CD4-positive, CD25-positive, alpha-beta regulatory T cell (primary cell): ENCODE measurements at regions not wholly inside any gene's neighbourhood (a gene's known extent, or its start where the extent isn't known, plus 50 kb on each side); places are given as distances from the start of the nearest gene placed in this dataset.

Source experiments
- ATAC-seq, 2 donors: fragments of 150-1000 bp; cut with Tn5 transposase; one replicate each; pipeline ENCODE4 v1.10.0; 2021; ENCODE audit warnings: low read depth in 2 of 2, moderate number of reproducible peaks in 2 of 2, moderate library complexity in 1 of 2
- DNase-seq, 3 donors: peaks; one replicate each; pipeline versions ENCODE4 v3.0.0 to v3.0.0-alpha.2; 2012 to 2022; ENCODE audit warnings: mixed read lengths in 1 of 3
- H3K27ac ChIP-seq: one replicate; pipeline ENCODE4 v1.7.0; 2013; ENCODE audit warnings: mild to moderate bottlenecking, low read length; ENCODE audit not compliant: insufficient read depth, poor library complexity, severe bottlenecking
- H3K27me3 ChIP-seq: one replicate; pipeline ENCODE4 v1.7.0; 2013; ENCODE audit warnings: low read length; ENCODE audit not compliant: control insufficient read depth, insufficient read depth
- H3K36me3 ChIP-seq: one replicate; pipeline ENCODE4 v1.7.0; 2013; ENCODE audit warnings: mild to moderate bottlenecking, low read length, moderate library complexity; ENCODE audit not compliant: control insufficient read depth, insufficient read depth
- H3K4me1 ChIP-seq: 2 replicates; pipeline ENCODE4 v1.7.0; 2013; ENCODE audit warnings: mild to moderate bottlenecking, low read length; ENCODE audit not compliant: insufficient read depth, control insufficient read depth, poor library complexity, severe bottlenecking
- H3K4me3 ChIP-seq: one replicate; pipeline ENCODE4 v1.7.0; 2013; ENCODE audit warnings: low read depth, mild to moderate bottlenecking, low read length, moderate library complexity
- H3K9me3 ChIP-seq, 2 experiments: 1 replicate in 1 of 2; 2 replicates in 1 of 2; pipeline ENCODE4 v1.7.0; 2013; ENCODE audit warnings: low read length in 2 of 2, mild to moderate bottlenecking in 1 of 2, moderate library complexity in 1 of 2; ENCODE audit not compliant: control insufficient read depth in 2 of 2
- H3K27ac Mint-ChIP-seq, 3 donors: one replicate each; pipeline ENCODE4 v1.8.0; 2020 to 2022; ENCODE audit warnings: mild to moderate bottlenecking in 3 of 3, mixed read lengths in 3 of 3, moderate library complexity in 2 of 3
- H3K27me3 Mint-ChIP-seq: one replicate; pipeline ENCODE4 v1.8.0; 2022; ENCODE audit warnings: mild to moderate bottlenecking, mixed read lengths
- H3K36me3 Mint-ChIP-seq: one replicate; pipeline ENCODE4 v1.8.0; 2020; ENCODE audit warnings: mixed read lengths
- H3K4me1 Mint-ChIP-seq, 4 donors: one replicate each; pipeline ENCODE4 v1.8.0; 2020 to 2022; ENCODE audit warnings: mixed read lengths in 4 of 4, mild to moderate bottlenecking in 1 of 4
- H3K4me3 Mint-ChIP-seq, 4 donors: one replicate each; pipeline ENCODE4 v1.8.0; 2020 to 2022; ENCODE audit warnings: mild to moderate bottlenecking in 4 of 4, mixed read lengths in 4 of 4, moderate library complexity in 3 of 4
- H3K9me3 Mint-ChIP-seq, 7 donors: one replicate each; pipeline ENCODE4 v1.8.0; 2020 to 2022; ENCODE audit warnings: mixed read lengths in 7 of 7, mild to moderate bottlenecking in 3 of 7, moderate library complexity in 2 of 7

GRCh38 chr20:41783423-41784208, 165.4 kb upstream of the CHD6 start:
- H3K27ac ChIP-seq = no peak overlapping the region
- no peaks in the 10 kb centered on the region for H3K36me3 Mint-ChIP-seq
- no peaks in the 10 kb centered on the region for H3K27me3 Mint-ChIP-seq
- H3K27me3 ChIP-seq = no peaks in the 10 kb centered on the region
- no peaks in the 10 kb centered on the region for H3K4me1 Mint-ChIP-seq
- H3K4me1 ChIP-seq = no peaks in the 10 kb centered on the region
- no peak overlapping the region for H3K4me3 Mint-ChIP-seq
- peaks cover 0 to 6% (median 3%) of the 10 kb centered on the region in 7 donors for H3K9me3 Mint-ChIP-seq
- H3K36me3 ChIP-seq = no peaks in the 10 kb centered on the region
- H3K27ac Mint-ChIP-seq = no peak overlapping the region
- H3K4me3 ChIP-seq = no peak overlapping the region
- no peak for DNase-seq
- no peak for ATAC-seq
- H3K9me3 ChIP-seq = no peaks in the 10 kb centered on the region

GRCh38 chr20:41782730-41783406, 164.7 kb upstream of the CHD6 start:
- Histone ChIP-seq H3K4me1 (no peaks in the 10 kb centered on the region), H3K9me3 (no peaks in the 10 kb centered on the region), H3K4me3 (no peak overlapping the region), H3K27ac (no peak overlapping the region), H3K36me3 (no peaks in the 10 kb centered on the region), H3K27me3 (no peaks in the 10 kb centered on the region)
- DNase-seq = no peak
- no peaks in the 10 kb centered on the region for H3K4me1 Mint-ChIP-seq
- ATAC-seq = no peak
- no peaks in the 10 kb centered on the region for H3K36me3 Mint-ChIP-seq
- H3K9me3 Mint-ChIP-seq = peaks cover 0 to 6% (median 3%) of the 10 kb centered on the region in 7 donors
- no peak overlapping the region for H3K4me3 Mint-ChIP-seq
- H3K27ac Mint-ChIP-seq = no peak overlapping the region
- H3K27me3 Mint-ChIP-seq = no peaks in the 10 kb centered on the region

- no peaks in the 10 kb centered on the region for H3K36me3 Mint-ChIP-seq
- Histone ChIP-seq H3K36me3 (no peaks in the 10 kb centered on the region), H3K4me1 (no peaks in the 10 kb centered on the region), H3K9me3 (no peaks in the 10 kb centered on the region), H3K4me3 (no peak overlapping the region), H3K27ac (no peak overlapping the region), H3K27me3 (no peaks in the 10 kb centered on the region)
- H3K9me3 Mint-ChIP-seq = peaks cover 0 to 6% (median 3%) of the 10 kb centered on the region in 7 donors
- no peaks in the 10 kb centered on the region for H3K27me3 Mint-ChIP-seq
- no peak overlapping the region for H3K4me3 Mint-ChIP-seq
- no peak for ATAC-seq
- no peak for DNase-seq
- H3K4me1 Mint-ChIP-seq = no peaks in the 10 kb centered on the region
- H3K27ac Mint-ChIP-seq = no peak overlapping the region
Observed at GRCh38 chr20:41782255-41782654, 164.1 kb upstream of the CHD6 start.

- H3K27ac Mint-ChIP-seq = no peak overlapping the region
- H3K4me1 Mint-ChIP-seq = no peaks in the 10 kb centered on the region
- ATAC-seq (no peak), DNase-seq (no peak)
- H3K4me3 Mint-ChIP-seq = no peak overlapping the region
- H3K27me3 Mint-ChIP-seq = no peaks in the 10 kb centered on the region
- Histone ChIP-seq H3K27me3 (no peaks in the 10 kb centered on the region), H3K36me3 (no peaks in the 10 kb centered on the region), H3K9me3 (no peaks in the 10 kb centered on the region), H3K4me3 (no peak overlapping the region), H3K4me1 (no peaks in the 10 kb centered on the region), H3K27ac (no peak overlapping the region)
- peaks cover 0 to 5% (median 0%) of the 10 kb centered on the region in 7 donors for H3K9me3 Mint-ChIP-seq
- no peaks in the 10 kb centered on the region for H3K36me3 Mint-ChIP-seq
Observed at GRCh38 chr20:41776421-41776820, 158.2 kb upstream of the CHD6 start.

- H3K9me3 ChIP-seq = no peaks in the 10 kb centered on the region
- H3K9me3 Mint-ChIP-seq = peaks cover 0 to 5% (median 0%) of the 10 kb centered on the region in 7 donors
- no peaks in the 10 kb centered on the region for H3K36me3 ChIP-seq
- no peak overlapping the region for H3K27ac Mint-ChIP-seq
- H3K4me3 Mint-ChIP-seq = no peak overlapping the region
- no peaks in the 10 kb centered on the region for H3K36me3 Mint-ChIP-seq
- no peaks in the 10 kb centered on the region for H3K4me1 ChIP-seq
- H3K27me3 ChIP-seq = no peaks in the 10 kb centered on the region
- no peak overlapping the region for H3K4me3 ChIP-seq
- ATAC-seq = no peak
- DNase-seq = no peak
- no peaks in the 10 kb centered on the region for H3K4me1 Mint-ChIP-seq
- no peak overlapping the region for H3K27ac ChIP-seq
- no peaks in the 10 kb centered on the region for H3K27me3 Mint-ChIP-seq
Observed at GRCh38 chr20:41774291-41774690, 156.1 kb upstream of the CHD6 start.

- no peak for ATAC-seq
- no peak overlapping the region for H3K27ac Mint-ChIP-seq
Observed at GRCh38 chr20:41770965-41771364, 152.8 kb upstream of the CHD6 start.

GRCh38 chr20:41770427-41770826, 152.2 kb upstream of the CHD6 start:
- Mint-ChIP-seq H3K4me3 (no peak overlapping the region), H3K9me3 (peaks cover 0 to 2% (median 0%) of the 10 kb centered on the region in 7 donors), H3K4me1 (no peaks in the 10 kb centered on the region), H3K27ac (no peak overlapping the region), H3K27me3 (peaks cover 5% of the 10 kb centered on the region), H3K36me3 (no peaks in the 10 kb centered on the region)
- Histone ChIP-seq H3K4me3 (no peak overlapping the region), H3K9me3 (no peaks in the 10 kb centered on the region), H3K4me1 (no peaks in the 10 kb centered on the region), H3K36me3 (no peaks in the 10 kb centered on the region), H3K27me3 (no peaks in the 10 kb centered on the region), H3K27ac (no peak overlapping the region)
- ATAC-seq (no peak), DNase-seq (no peak)

More at GRCh38 chr20:41770965-41771364, 152.8 kb upstream of the CHD6 start:
- Histone ChIP-seq H3K4me1 (no peaks in the 10 kb centered on the region), H3K27me3 (no peaks in the 10 kb centered on the region), H3K36me3 (no peaks in the 10 kb centered on the region), H3K9me3 (no peaks in the 10 kb centered on the region), H3K4me3 (no peak overlapping the region), H3K27ac (no peak overlapping the region)
- peaks cover 0 to 2% (median 0%) of the 10 kb centered on the region in 7 donors for H3K9me3 Mint-ChIP-seq
- H3K4me3 Mint-ChIP-seq = no peak overlapping the region
- no peaks in the 10 kb centered on the region for H3K4me1 Mint-ChIP-seq
- no peak for DNase-seq
- H3K27me3 Mint-ChIP-seq = peaks cover 5% of the 10 kb centered on the region
- no peaks in the 10 kb centered on the region for H3K36me3 Mint-ChIP-seq
